Skeletal muscle tissue (tissue), 3 donors: ENCODE measurements at regions not wholly inside any gene's neighbourhood (a gene's known extent, or its start where the extent isn't known, plus 50 kb on each side); places are given as distances from the start of the nearest gene placed in this dataset.

Experiments used
- H3K27ac ChIP-seq: one replicate; pipeline ENCODE4 v1.7.0; 2013; ENCODE audit warnings: mild to moderate bottlenecking, low read depth, low read length, inconsistent platforms
- H3K27me3 ChIP-seq, 3 donors: one replicate each; pipeline ENCODE4 v1.7.0; 2013; ENCODE audit warnings: low read length in 3 of 3; ENCODE audit not compliant: control insufficient read depth in 3 of 3, insufficient read depth in 3 of 3
- H3K36me3 ChIP-seq, 3 donors: one replicate each; pipeline ENCODE4 v1.7.0; 2013; ENCODE audit warnings: low read length in 3 of 3; ENCODE audit not compliant: control insufficient read depth in 3 of 3, insufficient read depth in 3 of 3
- H3K4me1 ChIP-seq, 3 donors: one replicate each; pipeline ENCODE4 v1.7.0; 2013; ENCODE audit warnings: low read length in 3 of 3, mild to moderate bottlenecking in 3 of 3; ENCODE audit not compliant: control insufficient read depth in 3 of 3, insufficient read depth in 3 of 3
- H3K4me3 ChIP-seq, 3 donors: one replicate each; pipeline ENCODE4 v1.7.0; 2013; ENCODE audit warnings: low read length in 3 of 3
- H3K9ac ChIP-seq, 3 donors: one replicate each; pipeline ENCODE4 v1.7.0; 2013; ENCODE audit warnings: low read length in 3 of 3, mild to moderate bottlenecking in 3 of 3, moderate library complexity in 2 of 3, low read depth in 1 of 3
- H3K9me3 ChIP-seq, 3 donors: one replicate each; pipeline ENCODE4 v1.7.0; 2013; ENCODE audit warnings: low read length in 3 of 3; ENCODE audit not compliant: control insufficient read depth in 3 of 3
- donor health status: Osteomylitis.

- Histone ChIP-seq H3K9ac (no peak overlapping the region), H3K27ac (no peak overlapping the region)
Observed at GRCh38 chr2:149954981-149955600, 367.5 kb upstream of the MMADHC start.

GRCh38 chr2:149953627-149954026 is 366.1 kb upstream of the MMADHC start:
- Histone ChIP-seq H3K27ac (no peak overlapping the region), H3K27me3 (no peaks in the 10 kb centered on the region), H3K36me3 (no peaks in the 10 kb centered on the region), H3K4me1 (no peaks in the 10 kb centered on the region), H3K9me3 (no peaks in the 10 kb centered on the region), H3K9ac (no peak overlapping the region), H3K4me3 (no peak overlapping the region)

More at GRCh38 chr2:149954981-149955600, 367.5 kb upstream of the MMADHC start:
- H3K4me1 ChIP-seq = no peaks in the 10 kb centered on the region
- no peaks in the 10 kb centered on the region for H3K27me3 ChIP-seq
- H3K4me3 ChIP-seq = no peak overlapping the region
- no peaks in the 10 kb centered on the region for H3K9me3 ChIP-seq
- no peaks in the 10 kb centered on the region for H3K36me3 ChIP-seq

GRCh38 chr2:149931486-149931885 is 343.9 kb upstream of the MMADHC start:
- Histone ChIP-seq H3K9ac (no peak overlapping the region), H3K9me3 (no peaks in the 10 kb centered on the region), H3K4me1 (no peaks in the 10 kb centered on the region), H3K4me3 (no peak overlapping the region), H3K36me3 (no peaks in the 10 kb centered on the region), H3K27ac (no peak overlapping the region), H3K27me3 (no peaks in the 10 kb centered on the region)

GRCh38 chr2:149928011-149928410 is 340.4 kb upstream of the MMADHC start:
- Histone ChIP-seq H3K9ac (no peak overlapping the region), H3K4me3 (no peak overlapping the region)

GRCh38 chr2:149926149-149926548 is 338.6 kb upstream of the MMADHC start:
- Histone ChIP-seq H3K36me3 (no peaks in the 10 kb centered on the region), H3K4me3 (no peak overlapping the region), H3K9me3 (no peaks in the 10 kb centered on the region), H3K9ac (no peak overlapping the region), H3K27me3 (no peaks in the 10 kb centered on the region), H3K4me1 (no peaks in the 10 kb centered on the region), H3K27ac (no peak overlapping the region)

More at GRCh38 chr2:149928011-149928410, 340.4 kb upstream of the MMADHC start:
- H3K9me3 ChIP-seq = no peaks in the 10 kb centered on the region
- H3K4me1 ChIP-seq = no peaks in the 10 kb centered on the region
- no peak overlapping the region for H3K27ac ChIP-seq
- no peaks in the 10 kb centered on the region for H3K27me3 ChIP-seq
- no peaks in the 10 kb centered on the region for H3K36me3 ChIP-seq

- no peak overlapping the region for H3K9ac ChIP-seq
- H3K9me3 ChIP-seq = no peaks in the 10 kb centered on the region
- no peaks in the 10 kb centered on the region for H3K36me3 ChIP-seq
- H3K4me1 ChIP-seq = no peaks in the 10 kb centered on the region
- no peak overlapping the region for H3K4me3 ChIP-seq
- H3K27me3 ChIP-seq = no peaks in the 10 kb centered on the region
- no peak overlapping the region for H3K27ac ChIP-seq
Observed at GRCh38 chr2:149924549-149925213, 337.1 kb upstream of the MMADHC start.

GRCh38 chr2:149924028-149924427 is 336.5 kb upstream of the MMADHC start:
- no peaks in the 10 kb centered on the region for H3K27me3 ChIP-seq
- H3K4me1 ChIP-seq = no peaks in the 10 kb centered on the region
- H3K9ac ChIP-seq = no peak overlapping the region
- no peaks in the 10 kb centered on the region for H3K9me3 ChIP-seq
- no peaks in the 10 kb centered on the region for H3K36me3 ChIP-seq
- H3K4me3 ChIP-seq = no peak overlapping the region
- no peak overlapping the region for H3K27ac ChIP-seq

DNA sequence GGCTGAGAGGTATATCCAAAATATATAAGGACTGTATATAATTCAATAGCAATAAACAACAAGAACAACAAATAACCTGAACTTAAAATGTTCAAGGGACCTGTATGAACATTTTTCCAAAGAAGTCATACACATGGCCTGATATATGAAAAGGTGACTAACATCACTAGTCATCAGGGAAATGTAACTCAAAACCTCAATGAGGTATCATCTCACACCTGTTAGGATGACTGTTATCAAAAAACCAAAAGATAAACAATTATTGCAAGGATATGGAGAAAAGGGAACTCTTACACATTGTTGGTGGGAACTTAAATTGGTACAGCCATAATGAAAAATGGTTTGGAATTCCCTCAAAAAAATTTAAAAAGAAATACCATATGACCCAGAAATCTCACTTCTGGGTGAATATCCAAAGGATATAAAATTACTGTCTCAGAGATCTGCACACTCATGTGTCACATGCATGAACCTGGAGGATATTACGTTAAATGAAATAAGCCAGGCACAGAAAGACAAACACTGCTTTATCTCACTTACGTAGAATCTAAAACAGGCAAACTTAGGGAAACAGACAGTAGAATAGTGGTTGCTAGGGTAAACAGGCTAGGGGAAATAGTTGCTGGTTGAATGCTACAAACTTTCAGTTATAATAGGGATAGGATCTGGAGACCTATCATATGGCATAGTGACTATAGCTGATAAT is 334.5 kb upstream of the MMADHC start:
- Histone ChIP-seq H3K9ac (no peak overlapping the region), H3K27ac (no peak overlapping the region), H3K27me3 (no peaks in the 10 kb centered on the region), H3K4me3 (no peak overlapping the region), H3K4me1 (no peaks in the 10 kb centered on the region), H3K9me3 (no peaks in the 10 kb centered on the region), H3K36me3 (no peaks in the 10 kb centered on the region)

GRCh38 chr2:149920389-149920788 is 332.8 kb upstream of the MMADHC start:
- no peaks in the 10 kb centered on the region for H3K27me3 ChIP-seq
- no peak overlapping the region for H3K27ac ChIP-seq
- H3K4me1 ChIP-seq = no peaks in the 10 kb centered on the region
- H3K9ac ChIP-seq = no peak overlapping the region
- no peak overlapping the region for H3K4me3 ChIP-seq
- no peaks in the 10 kb centered on the region for H3K36me3 ChIP-seq
- no peaks in the 10 kb centered on the region for H3K9me3 ChIP-seq

DNA sequence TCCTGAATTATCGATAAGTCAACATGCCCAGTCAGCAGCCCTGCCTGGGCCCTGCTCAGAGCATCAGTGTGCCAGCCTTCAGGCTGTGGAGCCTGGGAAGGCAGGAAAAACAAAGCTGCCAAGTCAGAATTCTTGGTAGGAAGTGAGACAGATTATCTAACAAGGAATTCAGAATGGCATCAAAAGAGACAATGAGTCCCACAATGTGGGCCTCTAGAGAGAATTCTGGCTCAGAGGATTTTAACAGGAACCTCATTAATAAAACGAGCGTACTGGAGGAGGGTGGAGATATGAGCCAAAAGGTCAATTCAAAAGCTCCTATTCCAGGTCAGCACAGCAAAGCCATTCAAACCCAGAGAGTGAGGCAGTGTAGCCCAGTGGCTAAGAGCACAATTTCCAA is 327.6 kb upstream of the MMADHC start:
- no peaks in the 10 kb centered on the region for H3K36me3 ChIP-seq
- no peak overlapping the region for H3K9ac ChIP-seq
- H3K4me3 ChIP-seq = no peak overlapping the region
- no peaks in the 10 kb centered on the region for H3K4me1 ChIP-seq
- no peak overlapping the region for H3K27ac ChIP-seq
- no peaks in the 10 kb centered on the region for H3K9me3 ChIP-seq
- H3K27me3 ChIP-seq = no peaks in the 10 kb centered on the region
